ENCODE measurements at regions not wholly inside any gene's neighbourhood (a gene's known extent, or its start where the extent isn't known, plus 50 kb on each side); places are given as distances from the start of the nearest gene placed in this dataset.
"Not testable (repeated sequence)": the region's sequence is repeated elsewhere in the genome, so short reads cannot be mapped to it uniquely, and the experiment has no call there.

DNA sequence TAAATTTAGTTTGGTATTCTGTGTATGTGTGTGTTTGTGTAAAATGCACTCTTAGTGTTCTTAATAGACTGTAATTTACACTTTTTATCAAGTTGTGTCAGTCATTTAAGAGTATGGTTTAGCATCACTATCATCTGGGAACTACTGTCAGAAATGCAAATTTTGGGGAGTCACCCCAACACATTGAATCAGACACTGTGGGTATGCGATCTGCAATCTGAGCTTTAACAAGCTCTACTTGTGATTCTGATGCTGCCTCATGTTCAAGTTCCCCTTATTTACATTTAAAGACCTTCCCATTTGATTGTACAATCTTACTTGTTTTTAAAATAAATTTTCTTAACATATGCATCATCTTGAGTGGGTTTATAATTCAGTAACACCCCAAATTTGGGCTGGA is 218.1 kb upstream of the FOXP2 start:
- TF ChIP-seq Cebpa-rat (IDR thresholded peaks at IDR 0.05), result no peak
- H3K9me3 ChIP-seq (replicated peaks in 1 of 11), result no peaks in the 10 kb centered on the region
- no peaks in the 10 kb centered on the region for H3K4me1 ChIP-seq
- no peak overlapping the region for H3K4me2 ChIP-seq
- no peaks in the 10 kb centered on the region for H4K20me1 ChIP-seq
- H3K36me3 ChIP-seq, result no peaks in the 10 kb centered on the region
- H3K27ac ChIP-seq, result no peak overlapping the region
- H3K27me3 ChIP-seq, result no peaks in the 10 kb centered on the region
- no peak overlapping the region for H3K4me3 ChIP-seq
- H3K9ac ChIP-seq, result no peak overlapping the region

DNA sequence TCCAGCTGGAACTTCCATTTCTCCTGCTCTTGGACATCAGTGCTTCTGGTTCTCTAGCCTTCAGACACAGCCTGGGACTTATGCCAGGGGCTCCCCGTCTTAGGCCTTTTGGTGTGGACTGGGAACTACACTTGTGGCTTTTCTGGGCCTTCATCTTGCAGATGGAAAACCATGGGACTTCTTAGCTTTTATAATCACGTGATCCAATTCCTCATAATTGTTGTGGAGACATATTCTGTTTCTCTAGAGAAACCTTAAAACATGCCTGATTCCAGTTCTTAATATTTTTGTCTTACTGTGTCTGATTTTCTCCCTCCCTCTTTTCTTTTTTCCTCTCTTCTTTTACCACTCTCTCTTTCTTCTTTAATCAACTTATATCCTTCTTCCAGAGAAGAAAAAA is 224.2 kb upstream of the FOXP2 start:
- no peaks in the 10 kb centered on the region for H3K27me3 ChIP-seq
- no peak overlapping the region for H3K9ac ChIP-seq
- H3K9me3 ChIP-seq (replicated peaks in 1 of 11), result no peaks in the 10 kb centered on the region
- no peak for TF ChIP-seq Cebpa-rat (IDR thresholded peaks at IDR 0.05)
- H3K36me3 ChIP-seq, result no peaks in the 10 kb centered on the region
- H3K27ac ChIP-seq, result no peak overlapping the region
- no peaks in the 10 kb centered on the region for H4K20me1 ChIP-seq
- H3K4me1 ChIP-seq, result no peaks in the 10 kb centered on the region
- no peak overlapping the region for H3K4me2 ChIP-seq
- no peak overlapping the region for H3K4me3 ChIP-seq

DNA sequence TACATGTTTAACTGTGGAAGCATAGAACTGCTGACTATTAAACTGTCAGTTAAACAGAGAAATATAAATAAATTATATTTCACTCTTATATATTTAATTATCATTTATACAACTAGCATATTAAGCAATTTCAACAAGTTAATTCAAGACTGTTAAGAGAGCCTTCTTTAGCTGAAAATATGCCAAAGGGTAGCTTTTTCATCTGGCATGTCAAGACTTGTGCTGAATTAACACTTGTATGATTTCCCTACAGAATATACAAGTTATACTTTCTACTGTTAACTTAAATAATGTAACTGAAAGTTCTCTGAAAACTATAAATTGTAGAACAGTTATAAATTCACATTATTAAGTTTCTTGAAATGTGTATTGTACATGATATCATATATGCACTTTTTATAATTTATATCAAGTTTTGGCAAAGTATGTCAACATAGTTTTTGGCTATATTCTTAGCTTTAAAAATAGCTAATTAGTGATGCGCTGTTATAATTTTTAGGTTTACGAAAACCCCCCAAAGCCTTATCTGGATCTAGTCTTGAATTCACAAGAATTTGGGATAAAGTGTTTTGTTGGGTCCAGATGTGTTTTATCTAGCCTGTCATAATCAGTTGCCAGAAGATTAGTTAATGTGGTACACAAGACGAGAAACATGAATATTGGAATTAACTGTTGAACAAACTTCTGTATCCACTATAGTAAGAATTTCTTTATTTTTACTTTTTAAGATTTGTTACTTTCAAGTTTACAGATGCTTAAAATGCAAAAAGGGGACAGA is 231.1 kb upstream of the FOXP2 start:
- no peaks in the 10 kb centered on the region for H3K36me3 ChIP-seq
- no peak overlapping the region for H3K4me3 ChIP-seq
- no peaks in the 10 kb centered on the region for H3K9me3 ChIP-seq (replicated peaks in 1 of 11)
- H3K9ac ChIP-seq, result no peak overlapping the region
- no peak overlapping the region for H3K27ac ChIP-seq
- H3K27me3 ChIP-seq, result no peaks in the 10 kb centered on the region
- H4K20me1 ChIP-seq, result no peaks in the 10 kb centered on the region
- no peaks in the 10 kb centered on the region for H3K4me1 ChIP-seq
- no peak overlapping the region for H3K4me2 ChIP-seq
- no peak for TF ChIP-seq Cebpa-rat (IDR thresholded peaks at IDR 0.05)

DNA sequence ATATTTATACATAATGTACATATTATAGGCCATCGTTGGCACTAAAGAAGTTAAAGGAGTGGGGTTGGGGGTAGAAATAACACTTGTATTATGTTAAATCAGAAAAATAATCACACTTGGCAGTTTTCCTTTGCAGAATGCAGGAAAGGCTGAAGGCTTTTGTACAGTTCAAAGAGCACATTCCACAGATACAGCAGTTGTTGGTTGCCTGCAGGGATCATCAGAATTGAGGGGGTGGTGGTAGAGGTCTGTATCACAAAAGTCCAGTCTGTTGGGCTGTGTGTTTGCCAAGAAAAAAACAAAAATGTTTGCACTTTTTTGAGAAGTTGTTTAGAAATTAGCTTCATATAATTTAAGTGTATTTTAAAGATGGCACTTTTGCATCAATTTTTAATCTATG is 231.8 kb upstream of the FOXP2 start:
- H3K36me3 ChIP-seq, result no peaks in the 10 kb centered on the region
- H3K4me1 ChIP-seq, result no peaks in the 10 kb centered on the region
- H3K4me3 ChIP-seq, result no peak overlapping the region
- H3K4me2 ChIP-seq, result no peak overlapping the region
- no peaks in the 10 kb centered on the region for H3K9me3 ChIP-seq (replicated peaks in 1 of 11)
- no peak for TF ChIP-seq Cebpa-rat (IDR thresholded peaks at IDR 0.05)
- H3K27me3 ChIP-seq, result no peaks in the 10 kb centered on the region
- H3K9ac ChIP-seq, result no peak overlapping the region
- H4K20me1 ChIP-seq, result no peaks in the 10 kb centered on the region
- H3K27ac ChIP-seq, result no peak overlapping the region

DNA sequence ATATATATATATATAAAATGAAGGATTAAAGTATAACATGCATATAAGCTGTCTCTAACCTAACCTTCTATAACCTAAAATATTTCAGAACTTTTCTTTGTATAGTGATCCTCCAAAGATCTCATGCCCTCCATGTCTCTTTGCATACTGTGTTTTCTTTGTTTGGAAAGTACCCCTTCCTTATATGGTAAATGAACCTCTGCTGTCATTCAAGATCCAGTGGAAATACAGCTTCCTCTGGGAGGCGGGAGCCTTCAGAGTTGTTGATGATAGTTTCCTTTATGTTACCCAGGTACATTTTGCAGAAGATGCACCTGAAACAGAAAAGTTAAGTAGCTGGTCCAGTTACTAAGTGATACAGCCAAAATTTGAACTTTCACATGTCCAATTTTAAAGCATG is 233.3 kb upstream of the FOXP2 start:
- no peak for TF ChIP-seq Cebpa-rat (IDR thresholded peaks at IDR 0.05)

DNA sequence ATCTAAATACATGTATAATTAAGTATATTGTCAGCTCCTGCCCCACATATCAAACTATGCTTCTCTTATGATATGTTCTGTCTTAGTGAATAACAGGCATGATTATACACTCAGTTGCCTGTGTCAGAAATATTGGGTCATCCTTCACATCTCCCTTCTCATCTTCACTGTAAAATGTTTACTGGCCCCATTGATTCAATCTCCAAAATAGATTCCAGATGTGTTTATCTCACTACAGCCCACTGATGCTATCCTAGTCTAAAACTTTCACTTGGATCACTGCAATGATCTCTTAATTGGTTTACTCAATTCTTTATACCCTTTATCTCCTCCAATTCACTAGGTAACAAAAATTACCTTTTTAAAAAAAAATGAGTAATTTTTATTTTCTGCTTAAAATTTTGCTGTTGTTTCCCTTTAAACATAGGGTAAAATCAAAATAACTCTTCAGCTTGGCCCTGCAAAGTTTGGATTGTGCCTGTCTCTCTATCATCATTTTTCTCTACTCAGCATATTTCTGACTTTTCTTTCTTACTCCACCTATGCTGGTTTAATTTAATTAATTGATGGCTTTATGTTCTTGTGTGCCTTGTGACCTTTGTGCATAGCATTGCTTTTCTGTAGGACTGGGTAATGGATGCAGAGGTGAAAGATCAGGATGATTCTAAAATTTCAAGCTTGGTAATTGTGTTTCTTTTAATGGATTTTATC is 233.9 kb upstream of the FOXP2 start:
- Histone ChIP-seq H3K27ac (no peak overlapping the region), H3K9me3 (replicated peaks in 1 of 11) (no peaks in the 10 kb centered on the region), H3K4me2 (no peak overlapping the region), H4K20me1 (no peaks in the 10 kb centered on the region), H3K4me3 (no peak overlapping the region), H3K4me1 (no peaks in the 10 kb centered on the region), H3K27me3 (no peaks in the 10 kb centered on the region), H3K9ac (no peak overlapping the region), H3K36me3 (no peaks in the 10 kb centered on the region)
- TF ChIP-seq Cebpa-rat (IDR thresholded peaks at IDR 0.05), result no peak

More for the DNA sequence above, 233.3 kb upstream of the FOXP2 start:
- Histone ChIP-seq H3K9me3 (replicated peaks in 1 of 11) (no peaks in the 10 kb centered on the region), H3K27me3 (no peaks in the 10 kb centered on the region), H3K9ac (no peak overlapping the region), H3K4me1 (no peaks in the 10 kb centered on the region), H3K36me3 (no peaks in the 10 kb centered on the region), H4K20me1 (no peaks in the 10 kb centered on the region), H3K27ac (no peak overlapping the region), H3K4me3 (no peak overlapping the region), H3K4me2 (no peak overlapping the region)

DNA sequence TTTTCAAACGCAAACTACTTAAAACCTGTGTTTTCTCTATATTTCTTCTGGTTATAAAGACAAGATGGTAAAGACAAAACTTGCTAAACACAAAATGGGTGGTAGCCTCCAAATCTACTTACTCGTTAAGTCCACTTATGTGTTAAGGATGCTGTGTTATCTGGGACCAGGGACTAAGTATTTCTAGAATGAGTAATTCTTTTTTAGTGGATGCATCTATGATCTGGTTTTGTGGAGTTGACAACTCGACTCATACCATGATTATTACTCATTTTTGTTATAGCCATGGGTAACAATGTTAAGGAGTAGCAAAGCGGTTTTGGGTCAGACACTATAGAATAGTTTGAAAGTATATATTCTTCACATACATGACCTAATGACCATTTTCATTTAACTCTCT is 239.5 kb upstream of the FOXP2 start:
- no peaks in the 10 kb centered on the region for H3K4me1 ChIP-seq
- H3K4me2 ChIP-seq, result no peak overlapping the region
- no peaks in the 10 kb centered on the region for H3K36me3 ChIP-seq
- H3K27ac ChIP-seq, result no peak overlapping the region
- H3K4me3 ChIP-seq, result no peak overlapping the region
- H3K9ac ChIP-seq, result no peak overlapping the region
- no peaks in the 10 kb centered on the region for H4K20me1 ChIP-seq
- no peaks in the 10 kb centered on the region for H3K27me3 ChIP-seq
- TF ChIP-seq Cebpa-rat (IDR thresholded peaks at IDR 0.05), result no peak
- H3K9me3 ChIP-seq (replicated peaks in 1 of 11), result peaks cover 0 to 3% (median 0%) of the 10 kb centered on the region in 11 experiments; a peak in 1 of 22 replicates

- no peak for TF ChIP-seq Cebpa-rat (IDR thresholded peaks at IDR 0.05)
- peaks cover 0 to 11% (median 2%) of the 10 kb centered on the region in 11 experiments; a peak in 6 of 22 replicates for H3K9me3 ChIP-seq (replicated peaks in 1 of 11)
- no peaks in the 10 kb centered on the region for H3K27me3 ChIP-seq
- no peaks in the 10 kb centered on the region for H4K20me1 ChIP-seq
- no peak overlapping the region for H3K27ac ChIP-seq
- H3K4me2 ChIP-seq, result no peak overlapping the region
- H3K4me1 ChIP-seq, result no peaks in the 10 kb centered on the region
- no peak overlapping the region for H3K4me3 ChIP-seq
- H3K9ac ChIP-seq, result no peak overlapping the region
- H3K36me3 ChIP-seq, result no peaks in the 10 kb centered on the region
These were observed 241.3 kb upstream of the FOXP2 start for GRCh38 chr7:114173170-114173890.

- not testable (repeated sequence) for H3K4me1 ChIP-seq, H4K20me1 ChIP-seq, H3K36me3 ChIP-seq, H3K27ac ChIP-seq, H3K27me3 ChIP-seq, H3K4me3 ChIP-seq, H3K9ac ChIP-seq, H3K4me2 ChIP-seq
- H3K9me3 ChIP-seq (replicated peaks in 1 of 11), result peaks cover 0 to 23% (median 10%) of the 10 kb centered on the region in 11 experiments; a peak in 10 of 22 replicates
These were observed 245.2 kb upstream of the FOXP2 start for GRCh38 chr7:114169389-114169788.
